C4-2B (cell line): ENCODE measurements at regions not wholly inside any gene's neighbourhood (a gene's known extent, or its start where the extent isn't known, plus 50 kb on each side); places are given as distances from the start of the nearest gene placed in this dataset.

Experiments
- H3K27ac ChIP-seq: fragments of 450-650 bp; 2 replicates; pipeline ENCODE4 v1.5.1; 2017
- CTCF ChIP-seq: fragments of 450-650 bp; conservative IDR thresholded peaks from 2 replicates; pipeline ENCODE4 v1.5.1; 2017; ENCODE audit warnings: mild to moderate bottlenecking
- ZFX ChIP-seq: fragments of 450-650 bp; IDR thresholded peaks from 2 replicates; pipeline ENCODE4 v1.6.1; 2017

DNA sequence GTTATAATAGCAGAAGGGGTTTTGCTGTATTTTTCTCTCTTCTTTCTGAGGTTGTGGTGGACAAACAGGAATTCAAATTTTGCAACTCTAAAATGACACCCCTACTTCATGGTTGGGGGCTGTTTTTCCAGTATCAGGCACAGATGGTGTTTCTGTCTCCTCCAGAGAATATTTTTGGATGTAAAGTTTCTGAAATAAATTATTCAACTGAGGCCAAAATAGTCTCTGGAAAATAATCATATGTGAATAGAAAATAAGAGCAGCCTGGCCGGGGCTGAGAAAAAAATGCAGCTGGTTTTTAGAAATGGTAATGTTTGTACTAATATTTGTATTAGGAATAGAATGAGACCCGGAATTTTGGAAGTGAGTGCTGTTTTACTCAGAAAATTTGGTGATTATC is 121.3 kb upstream of the ADAMTS9 start:
- H3K27ac ChIP-seq: no peak overlapping the region
- TF ChIP-seq CTCF (no peak), ZFX (no peak)

DNA sequence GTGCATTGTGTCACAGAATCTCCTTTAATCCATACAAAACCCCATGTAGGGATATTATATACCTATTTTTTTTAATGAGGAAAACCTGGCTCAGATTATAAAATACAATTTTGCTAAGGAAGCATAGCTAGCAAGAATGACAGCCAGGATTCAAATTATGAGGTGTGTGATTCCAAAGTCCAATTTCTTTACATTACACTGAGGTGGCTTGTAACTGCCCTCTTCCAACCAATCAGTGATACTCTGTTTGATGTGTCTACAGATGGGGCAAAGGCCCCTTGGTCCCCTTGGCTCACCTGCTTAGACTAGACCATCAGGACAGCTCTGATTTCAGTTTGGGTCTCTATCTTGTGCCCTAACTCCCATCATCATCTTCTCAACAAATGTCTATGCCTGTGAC is 120.3 kb upstream of the ADAMTS9 start:
- no peak for TF ChIP-seq CTCF
- no peak for TF ChIP-seq ZFX

GRCh38 chr3:64806668-64807605 is 119.1 kb upstream of the ADAMTS9 start:
- TF ChIP-seq ZFX (no peak), CTCF (no peak)
- H3K27ac ChIP-seq: no peak overlapping the region

More for the DNA sequence above, 120.3 kb upstream of the ADAMTS9 start:
- H3K27ac ChIP-seq: no peak overlapping the region

GRCh38 chr3:64805978-64806377 is 118.2 kb upstream of the ADAMTS9 start:
- TF ChIP-seq CTCF: no peak
- TF ChIP-seq ZFX: no peak
- no peak overlapping the region for H3K27ac ChIP-seq

- no peak overlapping the region for H3K27ac ChIP-seq
- TF ChIP-seq ZFX: no peak
- no peak for TF ChIP-seq CTCF
Observed at GRCh38 chr3:64805248-64805647, 117.4 kb upstream of the ADAMTS9 start.

DNA sequence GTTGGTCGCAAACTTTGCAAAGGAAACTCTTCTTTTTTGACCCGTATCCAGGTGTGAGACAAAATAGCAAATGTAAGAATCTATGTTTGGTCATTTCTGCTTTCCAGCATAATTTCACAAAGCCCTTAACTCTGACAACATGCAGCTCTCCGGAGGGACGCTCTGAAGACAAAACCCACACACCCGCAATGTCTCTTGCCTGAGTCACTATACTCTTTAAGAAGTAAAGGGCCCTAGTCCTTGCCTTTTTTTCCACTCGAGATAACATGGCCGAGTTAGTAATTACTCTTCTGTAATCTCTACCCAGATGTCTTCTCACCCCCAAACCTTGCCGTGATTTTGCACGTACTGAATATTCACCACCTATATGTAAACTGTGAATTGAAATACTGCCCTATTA is 115.7 kb upstream of the ADAMTS9 start:
- no peak overlapping the region for H3K27ac ChIP-seq
- TF ChIP-seq ZFX (no peak), CTCF (no peak)

DNA sequence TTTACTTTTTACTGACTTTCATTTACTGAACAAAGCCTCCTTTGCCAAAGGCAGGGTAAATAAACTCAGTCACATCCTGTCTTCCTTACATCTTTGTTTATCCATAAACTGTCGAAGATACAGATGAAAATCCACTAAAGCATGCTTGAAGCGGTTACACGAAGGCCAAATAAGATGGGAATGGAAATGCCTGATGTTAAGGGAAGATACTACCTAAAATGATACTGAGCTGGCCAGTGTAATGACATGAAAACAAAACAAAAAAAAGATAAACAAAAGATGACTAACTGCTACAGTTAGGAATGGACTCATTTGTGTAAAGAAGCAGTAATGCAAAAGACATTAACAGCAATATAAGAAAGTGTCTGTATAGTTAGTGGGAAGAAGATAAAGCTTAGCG is 114.7 kb upstream of the ADAMTS9 start:
- no peak for TF ChIP-seq ZFX
- TF ChIP-seq CTCF: no peak

More for the DNA sequence above, 114.7 kb upstream of the ADAMTS9 start:
- H3K27ac ChIP-seq: no peak overlapping the region
